MM.1S (cell line): ENCODE measurements at regions not wholly inside any gene's neighbourhood (a gene's known extent, or its start where the extent isn't known, plus 50 kb on each side); places are given as distances from the start of the nearest gene placed in this dataset.

Experiments
- CTCF ChIP-seq: fragments of 300-600 bp; sonication (generic); IDR thresholded peaks from 2 replicates; pipeline ENCODE4 v1.5.1; 2016; ENCODE audit warnings: antibody characterized with exemption, low read length, mixed read lengths
- EZH2 ChIP-seq: fragments of 300-600 bp; sonication (generic); optimal IDR thresholded peaks from 2 replicates; pipeline ENCODE3; 2017; ENCODE audit warnings: low read depth, mild to moderate bottlenecking, antibody characterized with exemption, low read length, mixed read lengths
- EZH2phosphoT487 ChIP-seq: fragments of 300-600 bp; sonication (generic); IDR thresholded peaks from 2 replicates; pipeline ENCODE4 v1.6.1; 2018; ENCODE audit warnings: antibody characterized with exemption, low read length

- TF ChIP-seq CTCF (no peak), EZH2 (no peak), EZH2phosphoT487 (no peak)
These were observed 68.7 kb upstream of the GOLGA8B start for GRCh38 chr15:34651997-34652725.
